Activated T-cell treated with anti-CD3 and anti-CD28 coated beads, Interleukin-2, amount 50 U/mL, for 1 hour (primary cell): ENCODE measurements at regions not wholly inside any gene's neighbourhood (a gene's known extent, or its start where the extent isn't known, plus 50 kb on each side); places are given as distances from the start of the nearest gene placed in this dataset.

Experiments
- DNase-seq: peaks from one replicate; pipeline ENCODE4 v3.0.0-alpha.2; 2020

DNA sequence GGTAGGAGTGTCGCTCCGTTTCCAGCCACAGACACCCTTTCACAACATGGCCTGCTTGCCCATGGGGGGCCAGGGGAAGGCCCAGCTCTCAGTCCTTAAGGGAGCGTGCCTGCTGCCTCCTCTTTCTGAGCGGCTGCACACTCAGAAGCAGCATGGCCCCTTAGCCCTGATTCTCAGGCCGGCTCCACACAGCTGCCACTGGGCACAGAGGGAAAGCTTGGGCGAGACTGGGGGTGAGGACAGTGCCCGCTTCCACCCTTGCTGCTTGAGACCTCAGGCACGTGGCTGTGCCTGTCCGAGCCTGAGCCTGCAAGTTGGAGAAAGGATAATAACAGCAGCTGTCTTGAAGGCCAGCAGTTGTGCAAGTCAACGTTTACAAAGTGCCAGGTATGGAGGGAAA, 416.3 kb downstream of the SHANK2 start:
- no peak for DNase-seq

DNA sequence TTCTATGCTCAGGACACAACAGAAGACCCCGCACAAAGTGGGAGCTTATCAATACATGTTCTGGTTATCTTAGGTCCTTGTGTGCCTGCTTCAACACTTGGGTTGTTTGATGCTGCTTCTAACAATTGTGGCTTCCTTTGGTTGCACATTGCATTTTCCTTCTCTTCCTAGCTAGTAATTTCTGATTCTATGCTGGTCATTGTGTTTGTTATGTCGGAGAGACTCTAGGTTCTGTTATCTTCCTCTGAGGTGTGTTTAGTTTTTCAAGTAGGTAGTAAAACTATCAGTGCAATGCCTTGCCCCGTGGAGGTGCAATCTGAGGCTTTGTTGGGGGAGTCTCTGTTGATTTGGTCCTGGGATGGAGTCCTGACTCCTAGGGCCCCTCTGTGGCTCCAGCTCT, 414.2 kb downstream of the SHANK2 start:
- no peak for DNase-seq

DNA sequence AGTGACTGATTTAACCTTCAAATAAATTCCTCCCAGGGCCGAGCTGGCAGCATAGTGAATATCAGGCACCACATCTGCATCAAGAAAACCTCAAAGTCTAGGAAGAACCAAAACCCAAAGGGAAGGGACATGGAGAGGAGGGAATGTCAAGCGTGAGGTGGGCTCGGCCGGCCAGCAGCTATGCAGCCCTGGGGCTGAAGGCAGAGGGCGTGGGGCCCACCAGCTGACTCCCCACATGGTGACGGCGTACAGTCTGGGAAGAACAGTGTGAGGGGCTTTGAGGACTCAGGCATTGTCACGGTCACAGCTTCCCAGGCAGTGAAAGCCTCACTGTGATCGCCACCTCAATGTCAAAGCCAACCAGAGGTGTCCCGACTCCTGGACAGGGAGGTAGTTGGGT, 412.5 kb downstream of the SHANK2 start:
- DNase-seq, result no peak

- no peak for DNase-seq
Observed at GRCh38 chr11:70841264-70841663, 411.1 kb downstream of the SHANK2 start.

GRCh38 chr11:70842256-70842655, 410.1 kb downstream of the SHANK2 start:
- DNase-seq, result no peak

GRCh38 chr11:70842701-70843100, 409.7 kb downstream of the SHANK2 start:
- DNase-seq, result no peak

DNA sequence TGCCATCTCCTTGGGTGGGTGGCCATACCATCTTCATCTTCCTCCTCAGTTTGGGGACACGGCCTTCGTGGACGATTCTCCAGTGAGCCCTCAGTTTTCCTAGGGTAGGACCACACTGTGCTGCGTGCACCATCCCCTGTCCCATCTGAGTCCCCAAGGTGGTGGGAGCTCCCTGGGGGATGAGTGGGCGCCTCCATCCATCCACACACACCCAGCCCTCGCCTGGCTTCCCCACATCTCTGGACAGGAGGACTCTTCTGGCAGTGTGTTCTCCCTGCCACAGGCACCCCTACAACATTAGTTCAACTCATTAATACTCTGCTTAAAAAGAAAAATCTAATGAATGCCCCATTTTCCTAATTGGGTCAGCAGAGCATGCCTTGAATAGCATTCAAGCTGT, 408.5 kb downstream of the SHANK2 start:
- no peak for DNase-seq

DNA sequence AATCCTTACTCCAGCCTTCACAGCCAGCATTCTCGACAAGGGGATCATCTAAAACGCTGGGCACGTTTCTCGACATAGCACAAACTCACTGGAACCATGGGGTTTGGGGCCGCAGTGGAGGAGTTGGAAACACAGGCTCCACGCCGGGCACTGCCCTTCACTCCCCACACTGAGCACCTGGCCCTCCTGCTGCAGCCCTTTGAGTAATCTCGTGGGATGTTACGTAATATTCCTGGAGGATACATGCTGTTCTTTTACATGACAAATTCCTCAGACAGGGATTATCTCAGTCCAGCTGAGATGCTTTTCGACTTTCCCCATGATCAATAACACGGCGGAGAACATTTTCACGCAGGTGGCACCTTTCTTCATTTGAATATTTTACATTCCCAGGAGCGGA, 408.0 kb downstream of the SHANK2 start:
- no peak for DNase-seq

DNA sequence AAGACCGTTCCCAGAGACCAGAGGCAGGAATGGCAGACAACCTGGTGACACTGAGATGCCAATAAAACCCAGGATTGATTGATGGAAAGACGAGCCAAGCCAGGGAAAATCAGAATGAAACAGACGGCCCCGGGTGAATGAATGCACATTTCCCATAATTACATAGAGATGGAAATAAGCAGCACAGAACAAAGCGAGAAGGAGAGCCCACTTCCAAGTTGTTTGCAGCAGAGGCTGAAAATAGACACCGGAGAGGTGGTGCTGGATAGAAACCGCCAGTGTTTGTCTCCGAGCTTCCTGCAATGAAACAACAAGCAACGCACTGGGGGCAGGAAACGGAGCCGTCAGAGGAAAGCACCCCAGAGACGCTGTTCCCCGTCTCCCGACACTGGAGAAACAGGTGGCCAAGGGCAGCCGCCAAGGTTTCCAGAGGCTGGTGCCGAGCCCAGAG, 406.8 kb downstream of the SHANK2 start:
- no peak for DNase-seq

GRCh38 chr11:70846781-70847655, 405.4 kb downstream of the SHANK2 start:
- DNase-seq, result no peak

- DNase-seq, result no peak
Observed at GRCh38 chr11:70848243-70848750, 404.1 kb downstream of the SHANK2 start.

DNA sequence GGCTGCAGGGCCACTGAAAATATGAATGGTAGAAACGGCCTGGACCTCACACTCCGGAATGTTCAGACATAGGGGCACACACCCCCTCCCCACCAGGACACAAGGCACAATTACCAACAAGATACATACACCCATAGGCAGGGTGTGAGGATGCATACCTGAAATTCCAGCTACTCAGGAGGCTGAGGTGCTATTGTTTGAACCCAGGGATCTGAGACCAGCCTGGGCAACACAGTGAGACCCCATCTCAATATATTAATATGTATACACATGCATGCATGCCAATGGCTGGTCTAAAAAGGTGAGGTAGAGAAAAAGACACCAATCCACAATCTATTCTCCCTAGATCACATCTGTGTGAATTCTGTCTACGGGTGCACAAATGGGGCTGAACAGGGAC, 403.3 kb downstream of the SHANK2 start:
- no peak for DNase-seq

GRCh38 chr11:70851308-70851707, 401.1 kb downstream of the SHANK2 start:
- DNase-seq, result no peak

DNA sequence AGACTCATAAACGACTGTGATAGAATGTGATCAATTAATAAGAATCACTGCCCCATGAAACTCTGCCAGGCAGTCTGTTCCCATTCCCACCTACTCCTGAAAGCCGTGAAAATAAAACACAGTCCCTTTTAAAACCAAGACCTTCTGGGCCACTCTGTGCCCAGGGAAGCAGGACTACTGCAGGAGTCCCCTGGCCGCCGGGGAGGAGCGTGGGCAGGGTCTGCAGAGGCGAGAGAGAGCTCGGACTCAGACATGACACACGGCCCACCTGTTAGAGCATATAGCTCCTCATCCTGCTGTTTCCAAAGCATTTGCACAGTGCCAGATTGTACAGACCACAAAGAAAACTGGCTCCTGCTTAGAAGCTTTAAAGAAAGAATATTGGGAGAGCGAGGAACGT, 400.5 kb downstream of the SHANK2 start:
- no peak for DNase-seq

DNA sequence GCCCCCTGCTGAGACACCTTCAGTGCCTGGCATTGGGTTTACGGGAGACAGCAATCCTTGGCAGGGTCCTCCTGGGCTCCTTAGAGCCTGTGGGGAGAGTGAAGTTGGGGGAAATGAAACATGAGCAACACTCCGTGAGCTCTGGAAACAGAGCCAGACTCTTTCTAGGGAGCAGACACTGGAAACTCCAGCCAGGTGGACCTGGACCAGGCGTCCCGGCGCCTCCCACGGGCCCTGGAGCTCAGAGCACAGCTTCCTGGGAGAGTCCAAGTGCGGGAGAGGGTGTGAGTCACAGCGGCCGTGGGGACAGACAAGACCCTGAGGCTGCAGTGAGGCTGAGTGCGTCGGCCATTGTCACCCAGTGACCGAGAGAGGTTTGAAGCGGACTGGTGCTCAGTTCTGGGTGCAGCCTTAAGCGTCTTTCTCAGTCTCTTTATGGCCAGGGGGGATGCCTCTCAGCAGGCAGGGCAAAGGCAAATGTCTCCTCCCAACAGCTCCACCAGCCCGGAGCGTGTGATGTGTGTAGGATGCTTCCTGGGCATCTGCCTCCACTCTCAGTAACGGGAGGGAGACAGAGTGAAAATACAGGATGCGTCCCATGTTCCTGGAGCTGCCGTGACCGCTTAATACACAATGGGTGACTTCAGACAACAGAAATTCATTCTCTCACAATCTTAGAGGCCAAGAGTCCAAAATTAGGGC, 399.2 kb downstream of the SHANK2 start:
- DNase-seq, result no peak

DNA sequence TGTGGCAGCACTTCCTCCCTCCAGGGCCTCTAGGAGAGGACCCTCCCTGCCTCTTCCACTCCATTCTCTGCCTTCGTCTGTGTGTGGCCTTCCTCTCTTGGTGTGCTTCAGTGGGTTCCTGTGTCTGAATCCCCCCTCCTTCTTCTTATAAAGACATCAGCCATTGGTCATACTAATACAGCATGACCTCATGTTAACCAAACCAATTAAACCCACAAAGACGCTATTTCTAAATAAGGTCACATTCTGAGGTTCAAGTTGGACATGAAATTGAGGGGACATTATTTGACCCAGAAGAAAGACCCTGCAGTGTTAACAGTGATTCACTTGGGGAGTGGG, 398.6 kb downstream of the SHANK2 start:
- no peak for DNase-seq

DNA sequence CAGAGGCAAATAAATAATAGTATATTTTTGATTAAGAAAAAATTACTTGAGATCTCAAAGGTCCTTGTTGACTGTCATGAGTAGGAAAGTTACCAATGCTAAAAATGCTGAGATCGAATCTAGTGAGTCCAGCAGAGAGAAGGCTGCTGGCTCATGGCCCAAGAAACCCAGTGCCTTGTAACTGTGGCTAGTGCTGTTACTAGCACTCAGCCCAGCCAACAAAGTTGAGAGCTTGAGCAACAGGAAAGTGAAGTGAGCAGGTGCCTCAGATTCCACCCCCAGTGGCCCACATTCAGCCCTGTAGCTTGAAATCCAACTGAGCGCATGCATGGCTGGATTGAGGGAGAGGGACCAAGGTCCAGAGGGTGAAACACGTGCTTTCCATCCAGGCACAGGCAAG, 398.2 kb downstream of the SHANK2 start:
- DNase-seq, result no peak

GRCh38 chr11:70854901-70855556, 397.3 kb downstream of the SHANK2 start:
- no peak for DNase-seq

DNA sequence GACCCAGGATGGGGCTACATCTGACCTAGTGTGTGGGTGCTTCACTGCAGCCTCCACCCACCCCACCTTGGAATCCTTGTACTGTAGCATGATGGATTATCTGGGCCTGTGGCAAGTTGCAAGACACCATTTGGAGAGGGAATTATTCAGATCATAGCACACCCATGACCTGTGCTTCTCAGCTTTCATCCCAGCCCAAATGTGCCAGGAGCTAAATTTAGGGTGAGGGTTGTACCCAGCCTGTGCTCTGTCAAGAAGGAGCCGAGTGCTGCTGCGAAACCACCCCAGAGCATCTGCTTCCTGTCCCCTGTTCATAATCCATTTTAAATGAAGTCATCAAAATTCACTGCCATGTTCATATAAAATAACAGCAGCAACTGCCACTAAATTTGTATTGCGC, 394.5 kb downstream of the SHANK2 start:
- no peak for DNase-seq

DNA sequence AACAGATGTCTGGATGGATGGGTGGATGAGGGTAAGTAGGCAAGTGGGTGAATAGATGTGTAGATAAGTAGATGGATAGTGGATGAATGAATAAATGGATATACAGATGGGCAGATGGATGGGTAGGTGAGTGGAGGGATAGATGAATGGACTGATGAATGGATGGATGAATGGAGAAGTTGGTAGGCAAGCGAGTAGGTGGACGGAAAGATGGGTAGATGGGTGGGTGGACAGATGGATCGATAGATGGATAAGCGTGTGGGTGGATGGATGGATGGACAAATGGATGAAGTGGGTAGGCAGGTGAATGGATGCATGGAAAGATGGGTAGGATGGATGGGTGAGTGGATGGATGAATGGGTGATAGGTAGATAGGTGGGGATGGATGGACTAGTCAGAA, 393.2 kb downstream of the SHANK2 start:
- no peak for DNase-seq

GRCh38 chr11:70860888-70861287, 391.5 kb downstream of the SHANK2 start:
- no peak for DNase-seq

GRCh38 chr11:70861559-70861958, 390.8 kb downstream of the SHANK2 start:
- DNase-seq, result no peak

- no peak for DNase-seq
Observed at GRCh38 chr11:70862093-70862492, 390.3 kb downstream of the SHANK2 start.

- DNase-seq, result no peak
Observed at GRCh38 chr11:70863186-70863585, 389.2 kb downstream of the SHANK2 start.
